Psoas muscle (tissue), 7 donors: ENCODE measurements at regions not wholly inside any gene's neighbourhood (a gene's known extent, or its start where the extent isn't known, plus 50 kb on each side); places are given as distances from the start of the nearest gene placed in this dataset.

Experiments
- ATAC-seq, 4 donors: fragments of 200-7000 bp; cut with Tn5 transposase; one replicate each; pipeline ENCODE4 v1.9.1; 2020; ENCODE audit warnings: moderate library complexity in 3 of 4, mild to moderate bottlenecking in 2 of 4
- DNase-seq, 2 donors: peaks; one replicate each; pipeline ENCODE4 v3.0.0-alpha.2; 2020
- H3K27ac ChIP-seq: fragments of 200-600 bp; one replicate; pipeline ENCODE4 v1.8.0; 2022
- H3K27me3 ChIP-seq, 3 donors: fragments of 200-600 bp in 1 of 3; one replicate each; pipeline versions ENCODE4 v1.6.1 to v1.8.0; 2013 to 2022; ENCODE audit warnings: low read length in 2 of 3, mild to moderate bottlenecking in 2 of 3, moderate library complexity in 1 of 3; ENCODE audit not compliant: insufficient read depth in 3 of 3
- H3K36me3 ChIP-seq, 2 donors: fragments of 200-600 bp in 1 of 2; one replicate each; pipeline versions ENCODE4 v1.6.1 to v1.8.0; 2013 to 2022; ENCODE audit warnings: low read depth in 1 of 2, mild to moderate bottlenecking in 1 of 2, moderate library complexity in 1 of 2; ENCODE audit not compliant: insufficient read depth in 1 of 2
- H3K4me1 ChIP-seq: fragments of 200-600 bp; one replicate; pipeline ENCODE4 v1.8.0; 2022
- H3K4me3 ChIP-seq: fragments of 200-600 bp; one replicate; pipeline ENCODE4 v1.8.0; 2022; ENCODE audit warnings: mild to moderate bottlenecking
- H3K9me3 ChIP-seq: fragments of 200-600 bp; one replicate; pipeline ENCODE4 v1.8.0; 2022
- WGBS, 3 donors: extraction: QIAGEN DNeasy Blood & Tissue Kit; methylation state at CpG; one replicate each; pipeline versions ENCODE4 v1.1.6 to v1.1.7; 2013; 5-methylcytosine and 5-hydroxymethylcytosine counted together
- intact Hi-C, 2 donors: fragments of 100-400 bp; cut with DNase I; formaldehyde crosslinking; loops; one replicate each; pipeline versions ENCODE4 v1.11.0 to v1.14.2; 2022
- TF ChIP-seq, protein P1 (sequence below): fragments of 200-600 bp; IDR thresholded peaks from one replicate; pipeline ENCODE4 v1.8.0; 2022; ENCODE audit warnings: antibody characterized with exemption
- donor health status: healthy with polysubstance abuse.
- donor health status: DM: no; HTN: no; CAD: no; lungs with moderate emphysema.
- donor health status: Bipolar disorder and iron deficiency.
- donor health status: healthy.
- donor health status: DM: yes; HTN: yes; CAD: no.
- donor health status: DM: no; HTN: no; CAD: no.
- donor health status: DM: yes; HTN: yes; CAD: no.

DNA sequence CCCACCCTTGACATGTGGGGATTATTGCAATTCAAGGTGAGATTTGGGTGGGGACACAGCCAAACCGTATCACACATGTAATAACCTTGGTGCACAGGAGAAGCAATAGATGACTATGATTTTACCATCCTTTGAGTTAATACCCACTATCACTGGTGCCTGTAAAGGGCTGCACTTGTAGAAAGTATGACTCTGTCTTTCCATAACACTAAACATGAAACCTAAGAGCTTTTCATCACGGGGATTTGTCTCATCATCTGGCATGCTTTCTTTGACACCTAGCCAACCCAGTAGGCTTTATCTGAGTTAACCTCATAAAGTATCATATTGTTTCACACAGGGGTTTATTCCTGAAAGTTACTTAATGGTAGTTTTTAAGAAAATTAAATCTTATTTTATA, 188.9 kb upstream of the TNC start:
- DNase-seq (no peak), ATAC-seq (no peak)
- Histone ChIP-seq H3K4me1 (no peaks in the 10 kb centered on the region), H3K27ac (no peak overlapping the region), H3K27me3 (no peaks in the 10 kb centered on the region), H3K9me3 (peaks cover 3% of the 10 kb centered on the region), H3K36me3 (no peaks in the 10 kb centered on the region), H3K4me3 (no peak overlapping the region)
- 45 to 48% (median 47%) methylated on average over 2 of the region's 2 CpGs for WGBS, 3 donors
- intact Hi-C loops: no loop called here
- TF ChIP-seq, protein P1, sequence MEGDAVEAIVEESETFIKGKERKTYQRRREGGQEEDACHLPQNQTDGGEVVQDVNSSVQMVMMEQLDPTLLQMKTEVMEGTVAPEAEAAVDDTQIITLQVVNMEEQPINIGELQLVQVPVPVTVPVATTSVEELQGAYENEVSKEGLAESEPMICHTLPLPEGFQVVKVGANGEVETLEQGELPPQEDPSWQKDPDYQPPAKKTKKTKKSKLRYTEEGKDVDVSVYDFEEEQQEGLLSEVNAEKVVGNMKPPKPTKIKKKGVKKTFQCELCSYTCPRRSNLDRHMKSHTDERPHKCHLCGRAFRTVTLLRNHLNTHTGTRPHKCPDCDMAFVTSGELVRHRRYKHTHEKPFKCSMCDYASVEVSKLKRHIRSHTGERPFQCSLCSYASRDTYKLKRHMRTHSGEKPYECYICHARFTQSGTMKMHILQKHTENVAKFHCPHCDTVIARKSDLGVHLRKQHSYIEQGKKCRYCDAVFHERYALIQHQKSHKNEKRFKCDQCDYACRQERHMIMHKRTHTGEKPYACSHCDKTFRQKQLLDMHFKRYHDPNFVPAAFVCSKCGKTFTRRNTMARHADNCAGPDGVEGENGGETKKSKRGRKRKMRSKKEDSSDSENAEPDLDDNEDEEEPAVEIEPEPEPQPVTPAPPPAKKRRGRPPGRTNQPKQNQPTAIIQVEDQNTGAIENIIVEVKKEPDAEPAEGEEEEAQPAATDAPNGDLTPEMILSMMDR: no peak

GRCh38 chr9:115313545-115313944, 195.6 kb upstream of the TNC start:
- no peak overlapping the region for H3K4me3 ChIP-seq
- TF ChIP-seq, protein P1: no peak
- no peak for ATAC-seq

GRCh38 chr9:115326461-115326860, 208.5 kb upstream of the TNC start:
- no peak overlapping the region for H3K4me3 ChIP-seq
- DNase-seq (no peak), ATAC-seq (no peak)
- intact Hi-C loops: no loop called here
- no peaks in the 10 kb centered on the region for H3K9me3 ChIP-seq
- no peak overlapping the region for H3K27ac ChIP-seq
- no peaks in the 10 kb centered on the region for H3K4me1 ChIP-seq
- no peaks in the 10 kb centered on the region for H3K27me3 ChIP-seq
- H3K36me3 ChIP-seq: no peaks in the 10 kb centered on the region
- TF ChIP-seq, protein P1: no peak
- 91 to 95% (median 92%) methylated on average over 3 of the region's 3 CpGs for WGBS, 3 donors

More at GRCh38 chr9:115313545-115313944, 195.6 kb upstream of the TNC start:
- intact Hi-C loops: no loop called here
- Histone ChIP-seq H3K36me3 (no peaks in the 10 kb centered on the region), H3K27me3 (no peaks in the 10 kb centered on the region), H3K27ac (no peak overlapping the region), H3K9me3 (peaks cover 3% of the 10 kb centered on the region), H3K4me1 (no peaks in the 10 kb centered on the region)
- no peak for DNase-seq

DNA sequence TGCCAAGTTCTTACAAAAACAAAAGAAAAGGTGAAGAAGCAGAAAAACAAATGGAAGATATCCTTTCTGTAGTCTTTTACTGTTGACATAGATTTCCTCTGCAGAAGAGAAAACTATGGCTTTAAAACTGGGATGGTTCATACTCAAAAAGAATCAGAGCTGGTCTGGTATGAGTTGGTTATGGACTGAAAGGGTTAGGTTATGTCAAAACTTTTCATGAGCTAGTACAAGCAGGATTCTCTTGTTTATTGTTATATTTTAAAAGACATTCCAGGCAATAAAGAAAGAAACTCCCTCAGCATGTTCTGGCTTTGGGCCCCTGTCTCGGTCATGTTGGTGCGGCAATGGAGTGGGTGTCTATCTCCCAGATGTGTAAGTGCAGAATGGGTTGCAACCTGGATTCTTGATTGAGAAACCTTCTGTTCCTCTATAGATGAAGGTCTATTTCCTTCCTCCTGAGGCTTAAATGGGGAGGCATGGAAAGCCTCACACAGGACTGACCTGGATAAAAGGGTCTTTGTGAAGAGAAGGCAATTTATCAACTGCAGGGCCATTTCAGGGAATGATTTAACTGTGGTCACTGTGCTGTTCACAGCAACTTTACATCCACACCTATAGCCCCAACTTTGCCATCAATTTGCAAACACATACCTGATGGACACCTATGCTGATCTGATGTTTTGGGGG, 209.6 kb upstream of the TNC start:
- Histone ChIP-seq H3K27me3 (no peaks in the 10 kb centered on the region), H3K9me3 (no peaks in the 10 kb centered on the region), H3K36me3 (no peaks in the 10 kb centered on the region), H3K4me1 (no peaks in the 10 kb centered on the region), H3K27ac (no peak overlapping the region), H3K4me3 (no peak overlapping the region)
- WGBS, 3 donors: 89 to 93% (median 90%) methylated on average over 2 of the region's 2 CpGs
- ATAC-seq (no peak), DNase-seq (no peak)
- intact Hi-C loops: no loop called here
- TF ChIP-seq, protein P1: no peak

- TF ChIP-seq, protein P1: no peak
- Histone ChIP-seq H3K4me3 (no peak overlapping the region), H3K9me3 (no peaks in the 10 kb centered on the region), H3K27me3 (no peaks in the 10 kb centered on the region), H3K4me1 (no peaks in the 10 kb centered on the region), H3K36me3 (no peaks in the 10 kb centered on the region), H3K27ac (no peak overlapping the region)
- ATAC-seq (no peak), DNase-seq (peak in 1 of 2 donors; percentile 33)
- intact Hi-C loops: no loop called here
- WGBS, 3 donors: 46 to 57% (median 51%) methylated on average over 2 of the region's 2 CpGs
These were observed 210.3 kb upstream of the TNC start for GRCh38 chr9:115328228-115328627.
